CD4-positive, alpha-beta T cell (primary cell): ENCODE measurements at regions not wholly inside any gene's neighbourhood (a gene's known extent, or its start where the extent isn't known, plus 50 kb on each side); places are given as distances from the start of the nearest gene placed in this dataset.

Source experiments
- ATAC-seq: fragments of 200-7000 bp; cut with Tn5 transposase; one replicate; pipeline ENCODE4 v1.10.0; 2022; ENCODE audit warnings: mild to moderate bottlenecking; ENCODE audit not compliant: poor library complexity
- CTCF ChIA-PET: fragments of 350-600 bp; sonication (Branson Sonifier 250); formaldehyde crosslinking; loops from one replicate; lab custom pipeline; 2021; ENCODE audit warnings: antibody characterized with exemption, inconsistent platforms; lab: Charles Lee
- POLR2A ChIA-PET: fragments of 350-600 bp; sonication (Branson Sonifier 250); formaldehyde crosslinking; loops from one replicate; lab custom pipeline; 2021; ENCODE audit warnings: antibody characterized with exemption, inconsistent platforms; lab: Charles Lee
- DNase-seq, 14 experiments: peaks; one replicate each; pipeline ENCODE4 v3.0.0-alpha.2; 2013 to 2020; ENCODE audit warnings: mixed read lengths in 2 of 14
- H3K27ac ChIP-seq, 2 donors: one replicate each; pipeline versions ENCODE4 v1.5.1 to v1.7.0; 2013; ENCODE audit warnings: low read length in 2 of 2, low read depth in 1 of 2, mild to moderate bottlenecking in 1 of 2
- H3K27me3 ChIP-seq, 2 experiments: 1 replicate in 1 of 2; 2 replicates in 1 of 2; pipeline versions ENCODE4 v1.6.1 to v1.7.0; 2013; ENCODE audit warnings: low read length in 2 of 2, control low read depth in 1 of 2, mild to moderate bottlenecking in 1 of 2, moderate library complexity in 1 of 2; ENCODE audit not compliant: insufficient read depth in 2 of 2, control insufficient read depth in 1 of 2
- H3K36me3 ChIP-seq: one replicate; pipeline ENCODE4 v1.6.1; 2013; ENCODE audit warnings: low read length, control low read depth; ENCODE audit not compliant: insufficient read depth
- H3K4me1 ChIP-seq: one replicate; pipeline ENCODE4 v1.6.1; 2013; ENCODE audit warnings: low read length, control low read depth; ENCODE audit not compliant: insufficient read depth
- H3K4me3 ChIP-seq: one replicate; pipeline ENCODE4 v1.5.1; 2013; ENCODE audit warnings: mild to moderate bottlenecking, low read length, moderate library complexity
- H3K9me3 ChIP-seq, 2 experiments: 1 replicate in 1 of 2; 2 replicates in 1 of 2; pipeline versions ENCODE4 v1.6.1 to v1.7.0; 2013; ENCODE audit warnings: low read length in 2 of 2, mild to moderate bottlenecking in 2 of 2, control low read depth in 1 of 2, moderate library complexity in 1 of 2; ENCODE audit not compliant: control insufficient read depth in 1 of 2, insufficient read depth in 1 of 2
- H3K27ac Mint-ChIP-seq: one replicate; pipeline ENCODE4 v1.8.0; 2020; ENCODE audit warnings: mixed read lengths
- H3K27me3 Mint-ChIP-seq: one replicate; pipeline ENCODE4 v1.8.0; 2021; ENCODE audit warnings: mixed read lengths
- H3K36me3 Mint-ChIP-seq: one replicate; pipeline ENCODE4 v1.8.0; 2021; ENCODE audit warnings: low read depth, mixed read lengths
- H3K4me1 Mint-ChIP-seq: one replicate; pipeline ENCODE4 v1.8.0; 2021; ENCODE audit warnings: low read depth, mixed read lengths
- H3K4me3 Mint-ChIP-seq: one replicate; pipeline ENCODE4 v1.8.0; 2020; ENCODE audit warnings: mild to moderate bottlenecking, mixed read lengths
- H3K9me3 Mint-ChIP-seq: one replicate; pipeline ENCODE4 v1.8.0; 2020; ENCODE audit warnings: mixed read lengths
- CTCF ChIP-seq: fragments of 200-600 bp; IDR thresholded peaks from one replicate; pipeline ENCODE4 v1.8.0; 2022; ENCODE audit warnings: antibody characterized with exemption, mild to moderate bottlenecking
- intact Hi-C, 2 experiments: fragments of 100-400 bp; cut with DNase I in 1 of 2; cut with micrococcal nuclease in 1 of 2; formaldehyde crosslinking; loops; one replicate each; pipeline versions ENCODE4 v1.15.1 to v1.9.0; 2023 to 2025; cut with DNase I, micrococcal nuclease

- Histone ChIP-seq H3K4me3 (no peak overlapping the region), H3K9me3 (peaks cover 0 to 6% of the 10 kb centered on the region in 2 experiments), H3K4me1 (no peaks in the 10 kb centered on the region), H3K27ac (no peak overlapping the region), H3K27me3 (peaks cover 0 to 2% of the 10 kb centered on the region in 2 experiments), H3K36me3 (no peaks in the 10 kb centered on the region)
- DNase-seq (no peak), ATAC-seq (no peak)
- TF ChIP-seq CTCF: no peak
- H3K27me3 Mint-ChIP-seq: peaks cover 13% of the 10 kb centered on the region
- H3K36me3 Mint-ChIP-seq: no peaks in the 10 kb centered on the region
- no peak overlapping the region for H3K4me3 Mint-ChIP-seq
- intact Hi-C loops: no loop called here
- H3K9me3 Mint-ChIP-seq: no peaks in the 10 kb centered on the region
- no peaks in the 10 kb centered on the region for H3K4me1 Mint-ChIP-seq
- CTCF ChIA-PET: no interaction called here
- no peak overlapping the region for H3K27ac Mint-ChIP-seq
- POLR2A ChIA-PET: no interaction called here
Measured at GRCh38 chr1:55571767-55572166, 356.6 kb upstream of the USP24 start.

DNA sequence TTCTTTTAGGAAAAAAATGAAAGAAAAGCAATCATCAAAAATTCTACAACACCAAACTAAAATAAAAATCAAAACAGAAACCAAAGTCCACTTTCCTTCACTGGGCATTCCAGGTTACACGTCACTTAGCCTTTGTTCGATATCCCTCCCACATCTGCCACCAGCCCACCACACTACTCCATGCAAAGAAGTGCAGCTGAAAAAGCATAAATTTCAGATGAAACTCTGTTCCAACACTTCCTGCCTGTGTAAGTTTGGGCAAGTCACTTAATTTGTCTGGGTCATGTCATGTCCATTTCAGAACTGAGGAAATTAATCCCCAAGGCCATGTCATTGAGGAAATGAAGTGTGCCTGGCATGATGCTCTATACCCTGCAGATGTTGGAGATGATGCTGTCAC is 354.3 kb upstream of the USP24 start:
- Mint-ChIP-seq H3K4me1 (no peaks in the 10 kb centered on the region), H3K27ac (no peak overlapping the region), H3K27me3 (peaks cover 9% of the 10 kb centered on the region), H3K4me3 (no peak overlapping the region), H3K9me3 (no peaks in the 10 kb centered on the region), H3K36me3 (no peaks in the 10 kb centered on the region)
- no peak overlapping the region for H3K4me3 ChIP-seq
- ChIA-PET POLR2A (no interaction called here), CTCF (no interaction called here)
- H3K9me3 ChIP-seq: peaks cover 0 to 6% of the 10 kb centered on the region in 2 experiments
- no peak for ATAC-seq
- no peaks in the 10 kb centered on the region for H3K4me1 ChIP-seq
- DNase-seq: no peak
- H3K27ac ChIP-seq: no peak overlapping the region
- H3K36me3 ChIP-seq: no peaks in the 10 kb centered on the region
- peaks cover 0 to 2% of the 10 kb centered on the region in 2 experiments for H3K27me3 ChIP-seq
- no peak for TF ChIP-seq CTCF
- intact Hi-C loops: no loop called here

DNA sequence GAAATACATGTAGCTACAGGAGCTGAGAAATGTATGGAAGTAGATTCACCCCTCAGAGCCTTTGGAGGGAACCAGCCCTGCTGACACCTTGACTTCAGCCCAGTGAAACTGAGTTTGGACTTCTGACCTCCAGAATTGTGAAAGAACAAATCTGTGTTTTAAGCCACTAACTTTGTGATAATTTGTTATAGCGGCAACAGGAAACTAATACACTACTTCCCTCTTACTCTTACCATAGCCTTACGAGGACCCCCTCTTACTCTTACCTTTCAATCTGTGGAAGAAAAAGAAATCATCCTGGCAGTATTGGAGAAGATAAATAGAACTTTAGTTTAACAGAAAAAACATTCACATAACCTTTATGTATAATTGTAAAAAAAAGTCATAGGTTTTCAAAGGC is 353.6 kb upstream of the USP24 start:
- Histone ChIP-seq H3K4me1 (no peaks in the 10 kb centered on the region), H3K9me3 (peaks cover 0 to 6% of the 10 kb centered on the region in 2 experiments), H3K27me3 (peaks cover 0 to 2% of the 10 kb centered on the region in 2 experiments), H3K4me3 (no peak overlapping the region), H3K36me3 (no peaks in the 10 kb centered on the region), H3K27ac (no peak overlapping the region)
- ChIA-PET POLR2A (no interaction called here), CTCF (no interaction called here)
- peaks cover 9% of the 10 kb centered on the region for H3K27me3 Mint-ChIP-seq
- no peak for TF ChIP-seq CTCF
- intact Hi-C loops: no loop called here
- no peaks in the 10 kb centered on the region for H3K9me3 Mint-ChIP-seq
- DNase-seq (no peak), ATAC-seq (no peak)
- H3K4me1 Mint-ChIP-seq: no peaks in the 10 kb centered on the region
- no peak overlapping the region for H3K4me3 Mint-ChIP-seq
- no peaks in the 10 kb centered on the region for H3K36me3 Mint-ChIP-seq
- H3K27ac Mint-ChIP-seq: no peak overlapping the region
